Keratinocyte (primary cell): ENCODE measurements at regions not wholly inside any gene's neighbourhood (a gene's known extent, or its start where the extent isn't known, plus 50 kb on each side); places are given as distances from the start of the nearest gene placed in this dataset.

ENCODE experiments used
- DNase-seq: peaks from one replicate; pipeline ENCODE4 v3.0.0-alpha.2; 2011; ENCODE audit warnings: low read depth, missing footprints, low spot score
- FAIRE-seq: peaks from 2 replicates; lab custom pipeline; 2011; peaks lifted over from hg19 to GRCh38; lab: Jason Lieb, UNC
- H2AFZ ChIP-seq: 2 replicates; pipeline ENCODE4 v1.6.0; 2012; ENCODE audit warnings: low read length, control low read depth, inconsistent platforms; ENCODE audit not compliant: control insufficient read depth
- H3K27ac ChIP-seq: 2 replicates; pipeline ENCODE4 v1.5.1; 2011; ENCODE audit warnings: low read length; ENCODE audit not compliant: control insufficient read depth, insufficient read depth
- H3K27me3 ChIP-seq: 3 replicates; pipeline ENCODE4 v1.6.0; 2011; ENCODE audit warnings: low read length; ENCODE audit not compliant: control insufficient read depth, insufficient read depth; ENCODE audit errors: extremely low read depth
- H3K36me3 ChIP-seq, 2 experiments: 2 replicates in 1 of 2; 3 replicates in 1 of 2; pipeline ENCODE4 v1.5.1; 2011; ENCODE audit warnings: low read length in 2 of 2, mild to moderate bottlenecking in 1 of 2; ENCODE audit not compliant: control insufficient read depth in 2 of 2, insufficient read depth in 2 of 2; ENCODE audit errors: extremely low read depth in 1 of 2
- H3K4me1 ChIP-seq: 3 replicates; pipeline ENCODE4 v1.5.1; 2011; ENCODE audit warnings: low read length; ENCODE audit not compliant: control insufficient read depth, insufficient read depth; ENCODE audit errors: extremely low read depth
- H3K4me2 ChIP-seq: 3 replicates; pipeline ENCODE4 v1.6.0; 2011; ENCODE audit warnings: low read depth, low read length; ENCODE audit not compliant: control insufficient read depth, insufficient read depth; ENCODE audit errors: extremely low read depth
- H3K4me3 ChIP-seq, 3 experiments: fragments of 200-600 bp in 1 of 3; sonication (generic) in 1 of 3; 2 replicates in 2 of 3; 3 replicates in 1 of 3; pipeline ENCODE4 v1.5.1; 2011 to 2016; ENCODE audit warnings: low read length in 3 of 3, mild to moderate bottlenecking in 3 of 3, control low read depth in 2 of 3, inconsistent platforms in 1 of 3, low read depth in 1 of 3, mixed read lengths in 1 of 3, mixed run types in 1 of 3, moderate library complexity in 1 of 3; ENCODE audit not compliant: control insufficient read depth in 2 of 3, insufficient read depth in 2 of 3; ENCODE audit errors: extremely low read depth in 1 of 3
- H3K79me2 ChIP-seq: 2 replicates; pipeline ENCODE4 v1.6.0; 2012; ENCODE audit warnings: low read length; ENCODE audit not compliant: control insufficient read depth, insufficient read depth
- H3K9ac ChIP-seq: 3 replicates; pipeline ENCODE4 v1.6.0; 2011; ENCODE audit warnings: low read length; ENCODE audit not compliant: control insufficient read depth, insufficient read depth; ENCODE audit errors: extremely low read depth
- H3K9me1 ChIP-seq: 3 replicates; pipeline ENCODE4 v1.6.0; 2011; ENCODE audit warnings: low read length; ENCODE audit not compliant: control insufficient read depth, insufficient read depth; ENCODE audit errors: extremely low read depth
- H3K9me3 ChIP-seq: 2 replicates; pipeline ENCODE4 v1.5.1; 2012; ENCODE audit warnings: low read depth, low read length; ENCODE audit not compliant: control insufficient read depth
- H4K20me1 ChIP-seq: 3 replicates; pipeline ENCODE4 v1.6.0; 2011; ENCODE audit warnings: low read length; ENCODE audit not compliant: control insufficient read depth, insufficient read depth; ENCODE audit errors: extremely low read depth
- CTCF ChIP-seq, 3 experiments: IDR thresholded peaks in 1 of 3; conservative IDR thresholded peaks in 1 of 3; optimal IDR thresholded peaks in 1 of 3; 2 replicates in 2 of 3; 3 replicates in 1 of 3; pipeline versions ENCODE3 to v1.5.1; 2011; ENCODE audit warnings: low read length in 3 of 3, mild to moderate bottlenecking in 3 of 3, moderate library complexity in 2 of 3, control low read depth in 1 of 3, inconsistent platforms in 1 of 3; ENCODE audit not compliant: insufficient read depth in 2 of 3; ENCODE audit errors: extremely low read depth in 1 of 3
- EZH2 ChIP-seq: IDR thresholded peaks from one replicate; pipeline ENCODE4 v1.6.1; 2012; ENCODE audit warnings: inconsistent platforms, mild to moderate bottlenecking, low read length, moderate library complexity
- dilution Hi-C: fragments of 300-500 bp; cut with MboI; formaldehyde crosslinking; loops from one replicate; pipeline ENCODE4 v1.7.0; 2020; ENCODE audit warnings: low sequenced_read_pairs; ENCODE audit not compliant: extremely low pct_ligation_motif_present

DNA sequence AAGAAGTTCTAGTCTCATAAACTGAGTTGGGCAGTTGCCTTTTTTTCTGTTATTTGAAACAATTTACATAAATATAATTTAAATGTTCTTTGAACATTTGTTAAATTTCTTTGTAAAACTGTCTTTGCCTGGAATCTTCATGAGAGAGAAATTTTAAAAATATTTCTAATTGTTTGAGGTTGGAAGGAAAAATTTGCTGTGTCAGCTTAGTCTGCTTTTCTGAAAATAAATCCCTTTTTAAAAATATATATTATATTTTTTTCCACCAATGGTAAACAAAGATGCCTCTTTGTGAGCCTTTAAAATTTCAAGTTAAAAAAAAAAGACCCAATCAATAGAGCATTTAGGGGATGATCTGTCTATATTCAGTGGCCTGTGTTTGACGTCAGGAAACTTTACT is 542.7 kb downstream of the KIF4B start:
- Histone ChIP-seq H4K20me1 (no peaks in the 10 kb centered on the region), H3K9me1 (no peaks in the 10 kb centered on the region), H3K9ac (no peak overlapping the region), H3K9me3 (no peaks in the 10 kb centered on the region), H3K27me3 (no peaks in the 10 kb centered on the region), H3K4me2 (no peak overlapping the region), H2AFZ (no peak overlapping the region), H3K4me3 (no peak overlapping the region), H3K27ac (no peak overlapping the region), H3K4me1 (peaks cover 4% of the 10 kb centered on the region), H3K79me2 (no peaks in the 10 kb centered on the region), H3K36me3 (no peaks in the 10 kb centered on the region)
- TF ChIP-seq CTCF (optimal IDR thresholded peaks at IDR 0.05 in 1 of 3, IDR thresholded peaks at IDR 0.05 in 1 of 3, conservative IDR thresholded peaks at IDR 0.05 in 1 of 3; ENCODE audit: extremely low read depth in 1 of 3, insufficient read depth in 2 of 3, low read length in 3 of 3) (no peak), EZH2 (no peak)
- FAIRE-seq, result no peak
- DNase-seq, result no peak
- dilution Hi-C loops, result no loop called here

- no peak for TF ChIP-seq EZH2
- TF ChIP-seq CTCF (optimal IDR thresholded peaks at IDR 0.05 in 1 of 3, IDR thresholded peaks at IDR 0.05 in 1 of 3, conservative IDR thresholded peaks at IDR 0.05 in 1 of 3; ENCODE audit: extremely low read depth in 1 of 3, insufficient read depth in 2 of 3, low read length in 3 of 3), result no peak
- Histone ChIP-seq H3K9me1 (no peaks in the 10 kb centered on the region), H3K4me1 (peaks cover 4% of the 10 kb centered on the region), H3K9ac (no peak overlapping the region), H2AFZ (no peak overlapping the region), H3K27me3 (no peaks in the 10 kb centered on the region), H3K4me3 (no peak overlapping the region), H3K36me3 (no peaks in the 10 kb centered on the region), H3K79me2 (no peaks in the 10 kb centered on the region), H3K27ac (no peak overlapping the region), H4K20me1 (no peaks in the 10 kb centered on the region), H3K9me3 (no peaks in the 10 kb centered on the region), H3K4me2 (no peak overlapping the region)
- DNase-seq (no peak), FAIRE-seq (no peak)
- dilution Hi-C loops, result no loop called here
Measured at GRCh38 chr5:155556700-155557099, 543.1 kb downstream of the KIF4B start.
